Keratinocyte (primary cell): ENCODE measurements at regions not wholly inside any gene's neighbourhood (a gene's known extent, or its start where the extent isn't known, plus 50 kb on each side); places are given as distances from the start of the nearest gene placed in this dataset.

Source experiments
- DNase-seq: peaks from one replicate; pipeline ENCODE4 v3.0.0-alpha.2; 2011; ENCODE audit warnings: low read depth, missing footprints, low spot score
- FAIRE-seq: peaks from 2 replicates; lab custom pipeline; 2011; peaks lifted over from hg19 to GRCh38; lab: Jason Lieb, UNC
- H2AFZ ChIP-seq: 2 replicates; pipeline ENCODE4 v1.6.0; 2012; ENCODE audit warnings: low read length, control low read depth, inconsistent platforms; ENCODE audit not compliant: control insufficient read depth
- H3K27ac ChIP-seq: 2 replicates; pipeline ENCODE4 v1.5.1; 2011; ENCODE audit warnings: low read length; ENCODE audit not compliant: control insufficient read depth, insufficient read depth
- H3K27me3 ChIP-seq: 3 replicates; pipeline ENCODE4 v1.6.0; 2011; ENCODE audit warnings: low read length; ENCODE audit not compliant: control insufficient read depth, insufficient read depth; ENCODE audit errors: extremely low read depth
- H3K36me3 ChIP-seq, 2 experiments: 2 replicates in 1 of 2; 3 replicates in 1 of 2; pipeline ENCODE4 v1.5.1; 2011; ENCODE audit warnings: low read length in 2 of 2, mild to moderate bottlenecking in 1 of 2; ENCODE audit not compliant: control insufficient read depth in 2 of 2, insufficient read depth in 2 of 2; ENCODE audit errors: extremely low read depth in 1 of 2
- H3K4me1 ChIP-seq: 3 replicates; pipeline ENCODE4 v1.5.1; 2011; ENCODE audit warnings: low read length; ENCODE audit not compliant: control insufficient read depth, insufficient read depth; ENCODE audit errors: extremely low read depth
- H3K4me2 ChIP-seq: 3 replicates; pipeline ENCODE4 v1.6.0; 2011; ENCODE audit warnings: low read depth, low read length; ENCODE audit not compliant: control insufficient read depth, insufficient read depth; ENCODE audit errors: extremely low read depth
- H3K4me3 ChIP-seq, 3 experiments: fragments of 200-600 bp in 1 of 3; sonication (generic) in 1 of 3; 2 replicates in 2 of 3; 3 replicates in 1 of 3; pipeline ENCODE4 v1.5.1; 2011 to 2016; ENCODE audit warnings: low read length in 3 of 3, mild to moderate bottlenecking in 3 of 3, control low read depth in 2 of 3, inconsistent platforms in 1 of 3, low read depth in 1 of 3, mixed read lengths in 1 of 3, mixed run types in 1 of 3, moderate library complexity in 1 of 3; ENCODE audit not compliant: control insufficient read depth in 2 of 3, insufficient read depth in 2 of 3; ENCODE audit errors: extremely low read depth in 1 of 3
- H3K79me2 ChIP-seq: 2 replicates; pipeline ENCODE4 v1.6.0; 2012; ENCODE audit warnings: low read length; ENCODE audit not compliant: control insufficient read depth, insufficient read depth
- H3K9ac ChIP-seq: 3 replicates; pipeline ENCODE4 v1.6.0; 2011; ENCODE audit warnings: low read length; ENCODE audit not compliant: control insufficient read depth, insufficient read depth; ENCODE audit errors: extremely low read depth
- H3K9me1 ChIP-seq: 3 replicates; pipeline ENCODE4 v1.6.0; 2011; ENCODE audit warnings: low read length; ENCODE audit not compliant: control insufficient read depth, insufficient read depth; ENCODE audit errors: extremely low read depth
- H3K9me3 ChIP-seq: 2 replicates; pipeline ENCODE4 v1.5.1; 2012; ENCODE audit warnings: low read depth, low read length; ENCODE audit not compliant: control insufficient read depth
- H4K20me1 ChIP-seq: 3 replicates; pipeline ENCODE4 v1.6.0; 2011; ENCODE audit warnings: low read length; ENCODE audit not compliant: control insufficient read depth, insufficient read depth; ENCODE audit errors: extremely low read depth
- EZH2 ChIP-seq: IDR thresholded peaks from one replicate; pipeline ENCODE4 v1.6.1; 2012; ENCODE audit warnings: inconsistent platforms, mild to moderate bottlenecking, low read length, moderate library complexity
- dilution Hi-C: fragments of 300-500 bp; cut with MboI; formaldehyde crosslinking; loops from one replicate; pipeline ENCODE4 v1.7.0; 2020; ENCODE audit warnings: low sequenced_read_pairs; ENCODE audit not compliant: extremely low pct_ligation_motif_present
- TF ChIP-seq, protein P1 (sequence below), 3 experiments: IDR thresholded peaks in 1 of 3; conservative IDR thresholded peaks in 1 of 3; optimal IDR thresholded peaks in 1 of 3; 2 replicates in 2 of 3; 3 replicates in 1 of 3; pipeline versions ENCODE3 to v1.5.1; 2011; ENCODE audit warnings: low read length in 3 of 3, mild to moderate bottlenecking in 3 of 3, moderate library complexity in 2 of 3, control low read depth in 1 of 3, inconsistent platforms in 1 of 3; ENCODE audit not compliant: insufficient read depth in 2 of 3; ENCODE audit errors: extremely low read depth in 1 of 3

DNA sequence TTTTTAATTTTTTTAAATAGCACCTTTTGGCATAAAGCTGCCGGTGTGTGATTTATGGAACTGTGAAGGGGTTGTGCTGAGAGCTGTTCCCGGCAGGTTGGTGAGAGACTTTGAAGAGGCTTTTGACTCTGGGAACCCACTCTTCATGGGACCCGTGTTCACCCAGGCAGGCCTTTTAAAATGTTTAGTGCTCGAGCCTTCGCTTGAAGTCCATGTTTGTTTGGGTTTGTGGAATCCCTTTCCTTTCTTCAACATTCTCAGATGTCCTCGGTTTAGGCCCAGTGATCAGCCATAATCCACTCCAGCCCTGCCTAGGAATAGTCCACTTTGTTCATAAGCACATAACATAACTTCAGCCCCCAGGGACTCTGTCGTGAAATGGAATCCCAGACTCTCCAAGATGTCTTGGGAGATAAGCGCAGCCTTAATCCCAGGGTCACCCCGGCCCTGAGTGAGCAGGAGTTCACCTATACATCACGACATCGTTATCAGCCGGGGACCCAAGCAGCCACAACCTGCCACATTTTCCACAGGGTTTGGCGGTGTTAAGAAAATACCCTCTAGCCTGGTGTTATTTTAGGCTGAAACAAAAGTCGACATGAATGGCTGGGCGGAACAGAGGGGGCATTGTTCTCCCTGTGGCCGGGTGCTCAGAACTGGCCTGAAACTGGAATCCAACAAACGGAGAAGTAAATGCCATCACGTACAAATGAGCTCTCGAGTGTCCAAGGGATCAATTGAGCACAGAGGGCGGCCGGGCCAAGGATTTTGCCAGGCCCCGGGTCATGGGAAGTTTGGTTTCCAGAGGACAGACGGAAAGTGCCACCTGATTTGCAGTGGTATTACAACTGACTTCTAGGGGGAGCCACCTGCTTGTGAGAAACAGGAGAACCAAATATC, 145.7 kb upstream of the IRX3 start:
- H4K20me1 ChIP-seq, result no peaks in the 10 kb centered on the region
- H3K9me1 ChIP-seq, result no peaks in the 10 kb centered on the region
- H3K27ac ChIP-seq, result no peak overlapping the region
- no peak for FAIRE-seq
- dilution Hi-C loops, result no loop called here
- peaks cover 3% of the 10 kb centered on the region for H3K9me3 ChIP-seq
- no peak for DNase-seq
- no peak overlapping the region for H3K4me3 ChIP-seq
- no peaks in the 10 kb centered on the region for H3K4me1 ChIP-seq
- TF ChIP-seq, protein P1, sequence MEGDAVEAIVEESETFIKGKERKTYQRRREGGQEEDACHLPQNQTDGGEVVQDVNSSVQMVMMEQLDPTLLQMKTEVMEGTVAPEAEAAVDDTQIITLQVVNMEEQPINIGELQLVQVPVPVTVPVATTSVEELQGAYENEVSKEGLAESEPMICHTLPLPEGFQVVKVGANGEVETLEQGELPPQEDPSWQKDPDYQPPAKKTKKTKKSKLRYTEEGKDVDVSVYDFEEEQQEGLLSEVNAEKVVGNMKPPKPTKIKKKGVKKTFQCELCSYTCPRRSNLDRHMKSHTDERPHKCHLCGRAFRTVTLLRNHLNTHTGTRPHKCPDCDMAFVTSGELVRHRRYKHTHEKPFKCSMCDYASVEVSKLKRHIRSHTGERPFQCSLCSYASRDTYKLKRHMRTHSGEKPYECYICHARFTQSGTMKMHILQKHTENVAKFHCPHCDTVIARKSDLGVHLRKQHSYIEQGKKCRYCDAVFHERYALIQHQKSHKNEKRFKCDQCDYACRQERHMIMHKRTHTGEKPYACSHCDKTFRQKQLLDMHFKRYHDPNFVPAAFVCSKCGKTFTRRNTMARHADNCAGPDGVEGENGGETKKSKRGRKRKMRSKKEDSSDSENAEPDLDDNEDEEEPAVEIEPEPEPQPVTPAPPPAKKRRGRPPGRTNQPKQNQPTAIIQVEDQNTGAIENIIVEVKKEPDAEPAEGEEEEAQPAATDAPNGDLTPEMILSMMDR (optimal IDR thresholded peaks at IDR 0.05 in 1 of 3, IDR thresholded peaks at IDR 0.05 in 1 of 3, conservative IDR thresholded peaks at IDR 0.05 in 1 of 3; ENCODE audit: extremely low read depth in 1 of 3, insufficient read depth in 2 of 3, low read length in 3 of 3), result no peak
- TF ChIP-seq EZH2, result no peak
- no peak overlapping the region for H3K4me2 ChIP-seq
- H3K27me3 ChIP-seq, result peaks cover 12% of the 10 kb centered on the region
- no peak overlapping the region for H2AFZ ChIP-seq
- H3K36me3 ChIP-seq, result no peaks in the 10 kb centered on the region
- H3K79me2 ChIP-seq, result no peaks in the 10 kb centered on the region
- no peak overlapping the region for H3K9ac ChIP-seq

DNA sequence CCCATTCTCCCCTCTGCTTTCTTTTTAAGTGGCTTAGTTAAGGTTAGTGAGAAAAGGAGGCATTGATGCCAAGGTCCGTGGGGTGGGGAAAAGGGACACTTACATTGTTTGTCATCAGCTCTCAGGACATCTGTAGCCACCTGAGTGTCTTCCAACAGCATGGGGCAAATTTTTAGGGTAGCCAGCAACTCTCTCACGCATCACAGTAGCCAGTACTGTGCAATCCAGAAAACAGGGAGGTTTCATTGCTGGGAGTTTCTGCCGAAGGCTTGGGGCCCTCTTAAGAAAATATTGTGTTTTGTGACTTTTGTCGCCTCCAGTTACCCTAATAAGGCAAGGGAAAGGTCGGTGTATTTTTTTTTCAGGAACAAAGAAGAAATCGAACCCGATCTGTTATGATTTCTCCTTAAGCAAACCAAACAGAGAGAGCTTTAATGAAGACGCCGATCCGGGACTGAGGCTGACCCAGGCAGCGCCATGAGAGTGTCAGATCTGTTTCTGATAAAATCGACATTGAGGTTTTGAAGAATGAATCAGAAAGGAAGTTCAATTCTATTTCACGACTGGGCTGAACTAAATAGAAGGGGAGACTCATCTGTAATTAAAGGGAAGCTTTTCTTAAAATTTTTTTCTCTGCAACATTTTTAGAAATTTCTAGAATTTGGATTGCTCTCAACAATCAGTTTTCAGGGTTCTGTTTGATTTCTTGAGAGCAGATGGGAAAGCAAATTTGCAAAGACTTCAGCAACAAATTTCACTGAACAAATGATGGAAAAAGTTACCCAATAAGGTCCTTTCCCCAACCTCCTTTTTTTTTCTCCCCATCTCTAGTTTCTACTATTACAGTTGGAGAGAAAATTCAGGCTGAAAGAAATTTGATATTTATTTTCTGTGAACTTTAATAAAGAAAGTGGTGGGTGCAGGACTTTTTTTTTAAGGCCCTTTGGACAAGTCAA, 144.7 kb upstream of the IRX3 start:
- H3K4me2 ChIP-seq, result no peak overlapping the region
- FAIRE-seq (no peak), DNase-seq (no peak)
- H3K36me3 ChIP-seq, result no peaks in the 10 kb centered on the region
- H3K79me2 ChIP-seq, result no peaks in the 10 kb centered on the region
- no peaks in the 10 kb centered on the region for H4K20me1 ChIP-seq
- TF ChIP-seq, protein P1 (optimal IDR thresholded peaks at IDR 0.05 in 1 of 3, IDR thresholded peaks at IDR 0.05 in 1 of 3, conservative IDR thresholded peaks at IDR 0.05 in 1 of 3; ENCODE audit: extremely low read depth in 1 of 3, insufficient read depth in 2 of 3, low read length in 3 of 3), result no peak
- TF ChIP-seq EZH2, result no peak
- H3K4me3 ChIP-seq, result no peak overlapping the region
- H3K4me1 ChIP-seq, result peaks cover 3% of the 10 kb centered on the region
- peaks cover 3% of the 10 kb centered on the region for H3K9me3 ChIP-seq
- peaks cover 12% of the 10 kb centered on the region for H3K27me3 ChIP-seq
- dilution Hi-C loops, result no loop called here
- H3K9me1 ChIP-seq, result no peaks in the 10 kb centered on the region
- no peak overlapping the region for H2AFZ ChIP-seq
- H3K27ac ChIP-seq, result no peak overlapping the region
- H3K9ac ChIP-seq, result no peak overlapping the region
